ENCODE measurements at regions not wholly inside any gene's neighbourhood (a gene's known extent, or its start where the extent isn't known, plus 50 kb on each side); places are given as distances from the start of the nearest gene placed in this dataset.
"Not testable (repeated sequence)": the region's sequence is repeated elsewhere in the genome, so short reads cannot be mapped to it uniquely, and the experiment has no call there.

DNA sequence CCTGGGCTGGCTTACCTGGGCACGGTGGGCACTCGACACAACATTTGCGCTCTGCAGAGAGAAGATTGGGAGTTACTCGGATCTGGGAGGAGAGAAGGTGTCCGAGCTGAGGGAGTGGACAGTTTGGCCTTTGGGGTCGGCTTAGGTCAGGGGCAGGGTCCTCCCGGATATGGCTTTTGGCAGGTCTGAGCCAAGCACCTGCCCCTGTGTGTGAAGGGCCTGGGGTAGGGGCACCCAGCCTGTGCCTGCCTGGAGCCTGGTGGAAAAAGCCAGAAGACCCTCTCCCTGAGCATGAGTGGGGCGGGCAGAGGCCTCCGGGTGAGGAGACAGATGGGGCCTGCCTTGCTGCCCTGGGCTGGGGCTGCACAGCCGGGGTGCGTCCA is 117.7 kb downstream of the TMEM121 start:
- TF ChIP-seq, protein P1, sequence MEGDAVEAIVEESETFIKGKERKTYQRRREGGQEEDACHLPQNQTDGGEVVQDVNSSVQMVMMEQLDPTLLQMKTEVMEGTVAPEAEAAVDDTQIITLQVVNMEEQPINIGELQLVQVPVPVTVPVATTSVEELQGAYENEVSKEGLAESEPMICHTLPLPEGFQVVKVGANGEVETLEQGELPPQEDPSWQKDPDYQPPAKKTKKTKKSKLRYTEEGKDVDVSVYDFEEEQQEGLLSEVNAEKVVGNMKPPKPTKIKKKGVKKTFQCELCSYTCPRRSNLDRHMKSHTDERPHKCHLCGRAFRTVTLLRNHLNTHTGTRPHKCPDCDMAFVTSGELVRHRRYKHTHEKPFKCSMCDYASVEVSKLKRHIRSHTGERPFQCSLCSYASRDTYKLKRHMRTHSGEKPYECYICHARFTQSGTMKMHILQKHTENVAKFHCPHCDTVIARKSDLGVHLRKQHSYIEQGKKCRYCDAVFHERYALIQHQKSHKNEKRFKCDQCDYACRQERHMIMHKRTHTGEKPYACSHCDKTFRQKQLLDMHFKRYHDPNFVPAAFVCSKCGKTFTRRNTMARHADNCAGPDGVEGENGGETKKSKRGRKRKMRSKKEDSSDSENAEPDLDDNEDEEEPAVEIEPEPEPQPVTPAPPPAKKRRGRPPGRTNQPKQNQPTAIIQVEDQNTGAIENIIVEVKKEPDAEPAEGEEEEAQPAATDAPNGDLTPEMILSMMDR (IDR thresholded peaks at IDR 0.05), result not testable (repeated sequence)
- TF ChIP-seq POLR2AphosphoS5 (IDR thresholded peaks at IDR 0.05; ENCODE audit: insufficient read depth in 1 of 2, low read depth in 1 of 2); POLR2A (IDR thresholded peaks at IDR 0.05): not testable (repeated sequence)
